CD4-positive, alpha-beta T cell (primary cell): ENCODE measurements at regions not wholly inside any gene's neighbourhood (a gene's known extent, or its start where the extent isn't known, plus 50 kb on each side); places are given as distances from the start of the nearest gene placed in this dataset.

Source experiments
- ATAC-seq: fragments of 200-7000 bp; cut with Tn5 transposase; one replicate; pipeline ENCODE4 v1.10.0; 2022; ENCODE audit warnings: mild to moderate bottlenecking; ENCODE audit not compliant: poor library complexity
- CTCF ChIA-PET: fragments of 350-600 bp; sonication (Branson Sonifier 250); formaldehyde crosslinking; loops from one replicate; lab custom pipeline; 2021; ENCODE audit warnings: antibody characterized with exemption, inconsistent platforms; lab: Charles Lee
- POLR2A ChIA-PET: fragments of 350-600 bp; sonication (Branson Sonifier 250); formaldehyde crosslinking; loops from one replicate; lab custom pipeline; 2021; ENCODE audit warnings: antibody characterized with exemption, inconsistent platforms; lab: Charles Lee
- DNase-seq, 14 experiments: peaks; one replicate each; pipeline ENCODE4 v3.0.0-alpha.2; 2013 to 2020; ENCODE audit warnings: mixed read lengths in 2 of 14
- H3K27ac ChIP-seq, 2 donors: one replicate each; pipeline versions ENCODE4 v1.5.1 to v1.7.0; 2013; ENCODE audit warnings: low read length in 2 of 2, low read depth in 1 of 2, mild to moderate bottlenecking in 1 of 2
- H3K27me3 ChIP-seq, 2 experiments: 1 replicate in 1 of 2; 2 replicates in 1 of 2; pipeline versions ENCODE4 v1.6.1 to v1.7.0; 2013; ENCODE audit warnings: low read length in 2 of 2, control low read depth in 1 of 2, mild to moderate bottlenecking in 1 of 2, moderate library complexity in 1 of 2; ENCODE audit not compliant: insufficient read depth in 2 of 2, control insufficient read depth in 1 of 2
- H3K36me3 ChIP-seq: one replicate; pipeline ENCODE4 v1.6.1; 2013; ENCODE audit warnings: low read length, control low read depth; ENCODE audit not compliant: insufficient read depth
- H3K4me1 ChIP-seq: one replicate; pipeline ENCODE4 v1.6.1; 2013; ENCODE audit warnings: low read length, control low read depth; ENCODE audit not compliant: insufficient read depth
- H3K4me3 ChIP-seq: one replicate; pipeline ENCODE4 v1.5.1; 2013; ENCODE audit warnings: mild to moderate bottlenecking, low read length, moderate library complexity
- H3K9me3 ChIP-seq, 2 experiments: 1 replicate in 1 of 2; 2 replicates in 1 of 2; pipeline versions ENCODE4 v1.6.1 to v1.7.0; 2013; ENCODE audit warnings: low read length in 2 of 2, mild to moderate bottlenecking in 2 of 2, control low read depth in 1 of 2, moderate library complexity in 1 of 2; ENCODE audit not compliant: control insufficient read depth in 1 of 2, insufficient read depth in 1 of 2
- H3K27ac Mint-ChIP-seq: one replicate; pipeline ENCODE4 v1.8.0; 2020; ENCODE audit warnings: mixed read lengths
- H3K27me3 Mint-ChIP-seq: one replicate; pipeline ENCODE4 v1.8.0; 2021; ENCODE audit warnings: mixed read lengths
- H3K36me3 Mint-ChIP-seq: one replicate; pipeline ENCODE4 v1.8.0; 2021; ENCODE audit warnings: low read depth, mixed read lengths
- H3K4me1 Mint-ChIP-seq: one replicate; pipeline ENCODE4 v1.8.0; 2021; ENCODE audit warnings: low read depth, mixed read lengths
- H3K4me3 Mint-ChIP-seq: one replicate; pipeline ENCODE4 v1.8.0; 2020; ENCODE audit warnings: mild to moderate bottlenecking, mixed read lengths
- H3K9me3 Mint-ChIP-seq: one replicate; pipeline ENCODE4 v1.8.0; 2020; ENCODE audit warnings: mixed read lengths
- intact Hi-C, 2 experiments: fragments of 100-400 bp; cut with DNase I in 1 of 2; cut with micrococcal nuclease in 1 of 2; formaldehyde crosslinking; loops; one replicate each; pipeline versions ENCODE4 v1.15.1 to v1.9.0; 2023 to 2025; cut with DNase I, micrococcal nuclease
- TF ChIP-seq, protein P1 (sequence below): fragments of 200-600 bp; IDR thresholded peaks from one replicate; pipeline ENCODE4 v1.8.0; 2022; ENCODE audit warnings: antibody characterized with exemption, mild to moderate bottlenecking

DNA sequence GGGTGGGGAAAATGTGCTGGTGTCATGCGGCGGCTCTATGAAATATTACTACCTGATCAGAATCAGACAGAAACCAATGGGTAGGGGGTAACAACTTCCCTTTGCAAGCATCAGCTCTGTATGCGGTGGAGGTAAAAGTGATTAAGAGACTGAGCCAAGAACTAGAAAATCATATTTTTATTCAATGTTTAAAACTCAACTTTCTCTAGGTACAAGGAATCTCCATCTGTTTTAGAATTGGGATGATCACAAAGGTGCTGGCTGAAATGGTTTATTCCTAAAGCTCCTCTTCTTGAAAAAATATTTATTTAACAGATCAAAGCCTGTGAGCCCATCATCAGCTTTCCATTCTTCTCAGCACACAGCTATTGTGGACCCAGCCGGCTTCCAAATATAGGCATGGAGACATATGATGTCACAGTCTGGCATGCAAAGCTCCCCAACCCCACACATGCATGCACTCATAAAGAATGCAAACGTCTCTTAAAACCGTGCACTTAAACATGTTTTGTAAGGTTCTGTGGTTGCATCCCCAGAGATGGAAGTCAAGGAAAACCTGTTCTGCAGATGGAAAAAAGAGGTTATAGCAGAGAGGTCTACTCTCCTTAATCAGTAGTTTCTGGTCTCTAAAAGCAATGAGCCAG, 126.0 kb downstream of the SKIDA1 start:
- H3K4me1 Mint-ChIP-seq, result no peaks in the 10 kb centered on the region
- Histone ChIP-seq H3K9me3 (peaks cover 0 to 15% of the 10 kb centered on the region in 2 experiments), H3K27me3 (no peaks in the 10 kb centered on the region), H3K36me3 (no peaks in the 10 kb centered on the region), H3K4me1 (no peaks in the 10 kb centered on the region), H3K27ac (no peak overlapping the region), H3K4me3 (no peak overlapping the region)
- ChIA-PET POLR2A (no interaction called here), CTCF (no interaction called here)
- no peaks in the 10 kb centered on the region for H3K36me3 Mint-ChIP-seq
- peaks cover 6% of the 10 kb centered on the region for H3K9me3 Mint-ChIP-seq
- H3K27ac Mint-ChIP-seq, result no peak overlapping the region
- DNase-seq (no peak), ATAC-seq (no peak)
- TF ChIP-seq, protein P1, sequence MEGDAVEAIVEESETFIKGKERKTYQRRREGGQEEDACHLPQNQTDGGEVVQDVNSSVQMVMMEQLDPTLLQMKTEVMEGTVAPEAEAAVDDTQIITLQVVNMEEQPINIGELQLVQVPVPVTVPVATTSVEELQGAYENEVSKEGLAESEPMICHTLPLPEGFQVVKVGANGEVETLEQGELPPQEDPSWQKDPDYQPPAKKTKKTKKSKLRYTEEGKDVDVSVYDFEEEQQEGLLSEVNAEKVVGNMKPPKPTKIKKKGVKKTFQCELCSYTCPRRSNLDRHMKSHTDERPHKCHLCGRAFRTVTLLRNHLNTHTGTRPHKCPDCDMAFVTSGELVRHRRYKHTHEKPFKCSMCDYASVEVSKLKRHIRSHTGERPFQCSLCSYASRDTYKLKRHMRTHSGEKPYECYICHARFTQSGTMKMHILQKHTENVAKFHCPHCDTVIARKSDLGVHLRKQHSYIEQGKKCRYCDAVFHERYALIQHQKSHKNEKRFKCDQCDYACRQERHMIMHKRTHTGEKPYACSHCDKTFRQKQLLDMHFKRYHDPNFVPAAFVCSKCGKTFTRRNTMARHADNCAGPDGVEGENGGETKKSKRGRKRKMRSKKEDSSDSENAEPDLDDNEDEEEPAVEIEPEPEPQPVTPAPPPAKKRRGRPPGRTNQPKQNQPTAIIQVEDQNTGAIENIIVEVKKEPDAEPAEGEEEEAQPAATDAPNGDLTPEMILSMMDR, result no peak
- H3K4me3 Mint-ChIP-seq, result no peak overlapping the region
- intact Hi-C loops, result no loop called here
- H3K27me3 Mint-ChIP-seq, result peaks cover 4% of the 10 kb centered on the region

DNA sequence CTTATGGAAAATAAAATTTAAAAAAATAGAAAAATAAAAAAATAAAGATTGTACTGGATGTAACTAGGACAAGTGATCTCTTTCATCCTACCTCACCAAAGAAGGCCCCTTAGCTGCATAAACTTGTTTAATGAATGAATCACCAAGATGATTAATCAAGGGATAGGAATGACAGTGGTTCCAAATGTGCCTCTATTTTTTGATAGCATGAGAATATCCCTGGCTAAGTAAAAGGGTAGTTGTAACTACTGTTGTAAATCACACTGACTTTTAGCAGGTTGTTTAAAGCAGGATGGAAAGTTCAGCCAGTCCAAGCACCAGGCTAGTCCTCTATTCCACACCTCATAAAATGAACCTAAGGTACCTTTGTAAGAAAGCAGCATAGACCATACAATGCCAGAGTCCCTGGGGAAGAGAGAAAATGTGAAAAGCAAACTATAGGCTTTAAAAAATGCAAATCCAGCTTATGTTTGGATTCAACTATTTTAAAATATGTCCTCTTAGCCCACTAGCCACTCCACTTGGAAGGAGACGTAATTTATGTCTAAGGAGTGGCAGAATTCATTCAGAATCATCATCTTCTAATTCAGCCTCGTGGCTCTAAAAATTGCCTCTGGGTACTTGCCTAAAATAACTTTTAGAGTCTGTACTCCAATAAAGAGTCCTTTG, 126.8 kb downstream of the SKIDA1 start:
- Histone ChIP-seq H3K27ac (no peak overlapping the region), H3K36me3 (no peaks in the 10 kb centered on the region), H3K27me3 (no peaks in the 10 kb centered on the region), H3K9me3 (peaks cover 0 to 21% of the 10 kb centered on the region in 2 experiments), H3K4me1 (no peaks in the 10 kb centered on the region), H3K4me3 (no peak overlapping the region)
- Mint-ChIP-seq H3K4me3 (no peak overlapping the region), H3K4me1 (no peaks in the 10 kb centered on the region), H3K36me3 (no peaks in the 10 kb centered on the region), H3K9me3 (peaks cover 6% of the 10 kb centered on the region), H3K27ac (no peak overlapping the region), H3K27me3 (peaks cover 4% of the 10 kb centered on the region)
- intact Hi-C loops, result no loop called here
- DNase-seq, result no peak
- ChIA-PET POLR2A (no interaction called here), CTCF (no interaction called here)
- ATAC-seq, result no peak
- TF ChIP-seq, protein P1, result no peak

DNA sequence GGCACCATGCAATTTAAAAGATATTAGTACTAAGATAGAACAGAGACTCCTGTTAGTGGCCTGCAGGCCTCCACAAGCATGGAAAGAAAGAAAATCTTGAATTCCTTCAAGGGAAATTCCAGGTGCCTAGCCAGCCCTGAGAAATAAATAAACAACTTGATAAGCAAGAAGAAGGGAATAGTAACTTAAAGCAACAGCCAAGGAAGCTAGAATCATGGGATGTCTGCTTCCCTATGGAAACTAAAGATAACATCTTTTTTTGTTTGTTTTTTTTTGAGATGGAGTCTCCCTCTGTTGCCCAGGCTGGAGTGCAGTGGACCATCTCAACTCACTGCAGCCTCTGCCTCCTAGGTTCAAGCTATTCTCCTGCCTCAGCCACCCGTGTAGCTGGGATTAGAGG, 128.6 kb downstream of the SKIDA1 start:
- H3K27me3 Mint-ChIP-seq, result peaks cover 4% of the 10 kb centered on the region
- DNase-seq (no peak), ATAC-seq (no peak)
- no peaks in the 10 kb centered on the region for H3K36me3 Mint-ChIP-seq
- H3K9me3 ChIP-seq, result peaks cover 0 to 25% of the 10 kb centered on the region in 2 experiments
- no peak overlapping the region for H3K4me3 ChIP-seq
- H3K4me3 Mint-ChIP-seq, result no peak overlapping the region
- peaks cover 8% of the 10 kb centered on the region for H3K9me3 Mint-ChIP-seq
- H3K27ac ChIP-seq, result no peak overlapping the region
- intact Hi-C loops, result no loop called here
- H3K4me1 Mint-ChIP-seq, result no peaks in the 10 kb centered on the region
- H3K36me3 ChIP-seq, result no peaks in the 10 kb centered on the region
- TF ChIP-seq, protein P1, result no peak
- H3K27ac Mint-ChIP-seq, result no peak overlapping the region
- ChIA-PET POLR2A (no interaction called here), CTCF (no interaction called here)
- no peaks in the 10 kb centered on the region for H3K27me3 ChIP-seq
- H3K4me1 ChIP-seq, result no peaks in the 10 kb centered on the region
